ENCODE measurements at regions not wholly inside any gene's neighbourhood (a gene's known extent, or its start where the extent isn't known, plus 50 kb on each side); places are given as distances from the start of the nearest gene placed in this dataset.

DNA sequence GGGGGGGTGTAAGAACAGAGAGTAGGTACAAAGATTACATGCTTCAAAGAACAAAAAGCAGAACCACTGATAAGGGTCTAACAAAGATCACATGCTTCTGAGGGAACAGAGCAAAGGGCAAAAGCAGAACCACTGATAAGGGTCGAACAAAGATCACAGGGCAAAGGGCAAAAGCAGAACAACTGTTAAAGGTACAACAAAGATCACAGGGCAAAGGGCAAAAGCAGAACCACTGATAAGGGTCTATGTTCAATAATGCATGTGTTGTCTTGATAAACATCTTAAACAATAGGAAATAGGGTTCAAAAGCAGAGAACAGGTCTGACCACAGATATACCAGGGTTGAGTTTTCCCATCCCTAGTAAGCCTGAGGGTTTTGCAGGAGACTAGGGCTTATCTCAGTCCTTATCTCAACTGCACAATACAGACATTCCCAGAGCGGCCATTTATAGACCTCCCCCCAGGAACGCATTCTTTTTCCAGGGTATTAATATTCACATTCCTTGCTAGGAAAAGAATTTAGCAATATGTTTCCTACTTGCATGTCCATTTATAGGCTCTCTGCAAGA is 81.9 kb upstream of the PGR start:
- Histone ChIP-seq H3K27me3 (ENCODE audit: insufficient read depth, low read depth, low read length) (no peaks in the 10 kb centered on the region), H2AFZ (ENCODE audit: low read depth, low read length) (no peak overlapping the region)
- TF ChIP-seq SMC3 (conservative IDR thresholded peaks at IDR 0.05; ENCODE audit: poor library complexity) (no peak), TAF1 (IDR thresholded peaks at IDR 0.05; ENCODE audit: low read depth) (no peak), EZH2 (IDR thresholded peaks at IDR 0.05; ENCODE audit: borderline replicate concordance, insufficient read depth, low read length, poor library complexity, severe bottlenecking) (no peak)
- TF ChIP-seq, protein P1, sequence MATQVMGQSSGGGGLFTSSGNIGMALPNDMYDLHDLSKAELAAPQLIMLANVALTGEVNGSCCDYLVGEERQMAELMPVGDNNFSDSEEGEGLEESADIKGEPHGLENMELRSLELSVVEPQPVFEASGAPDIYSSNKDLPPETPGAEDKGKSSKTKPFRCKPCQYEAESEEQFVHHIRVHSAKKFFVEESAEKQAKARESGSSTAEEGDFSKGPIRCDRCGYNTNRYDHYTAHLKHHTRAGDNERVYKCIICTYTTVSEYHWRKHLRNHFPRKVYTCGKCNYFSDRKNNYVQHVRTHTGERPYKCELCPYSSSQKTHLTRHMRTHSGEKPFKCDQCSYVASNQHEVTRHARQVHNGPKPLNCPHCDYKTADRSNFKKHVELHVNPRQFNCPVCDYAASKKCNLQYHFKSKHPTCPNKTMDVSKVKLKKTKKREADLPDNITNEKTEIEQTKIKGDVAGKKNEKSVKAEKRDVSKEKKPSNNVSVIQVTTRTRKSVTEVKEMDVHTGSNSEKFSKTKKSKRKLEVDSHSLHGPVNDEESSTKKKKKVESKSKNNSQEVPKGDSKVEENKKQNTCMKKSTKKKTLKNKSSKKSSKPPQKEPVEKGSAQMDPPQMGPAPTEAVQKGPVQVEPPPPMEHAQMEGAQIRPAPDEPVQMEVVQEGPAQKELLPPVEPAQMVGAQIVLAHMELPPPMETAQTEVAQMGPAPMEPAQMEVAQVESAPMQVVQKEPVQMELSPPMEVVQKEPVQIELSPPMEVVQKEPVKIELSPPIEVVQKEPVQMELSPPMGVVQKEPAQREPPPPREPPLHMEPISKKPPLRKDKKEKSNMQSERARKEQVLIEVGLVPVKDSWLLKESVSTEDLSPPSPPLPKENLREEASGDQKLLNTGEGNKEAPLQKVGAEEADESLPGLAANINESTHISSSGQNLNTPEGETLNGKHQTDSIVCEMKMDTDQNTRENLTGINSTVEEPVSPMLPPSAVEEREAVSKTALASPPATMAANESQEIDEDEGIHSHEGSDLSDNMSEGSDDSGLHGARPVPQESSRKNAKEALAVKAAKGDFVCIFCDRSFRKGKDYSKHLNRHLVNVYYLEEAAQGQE (IDR thresholded peaks at IDR 0.05; ENCODE audit: borderline replicate concordance) = no peak
- TF ChIP-seq, protein P2, sequence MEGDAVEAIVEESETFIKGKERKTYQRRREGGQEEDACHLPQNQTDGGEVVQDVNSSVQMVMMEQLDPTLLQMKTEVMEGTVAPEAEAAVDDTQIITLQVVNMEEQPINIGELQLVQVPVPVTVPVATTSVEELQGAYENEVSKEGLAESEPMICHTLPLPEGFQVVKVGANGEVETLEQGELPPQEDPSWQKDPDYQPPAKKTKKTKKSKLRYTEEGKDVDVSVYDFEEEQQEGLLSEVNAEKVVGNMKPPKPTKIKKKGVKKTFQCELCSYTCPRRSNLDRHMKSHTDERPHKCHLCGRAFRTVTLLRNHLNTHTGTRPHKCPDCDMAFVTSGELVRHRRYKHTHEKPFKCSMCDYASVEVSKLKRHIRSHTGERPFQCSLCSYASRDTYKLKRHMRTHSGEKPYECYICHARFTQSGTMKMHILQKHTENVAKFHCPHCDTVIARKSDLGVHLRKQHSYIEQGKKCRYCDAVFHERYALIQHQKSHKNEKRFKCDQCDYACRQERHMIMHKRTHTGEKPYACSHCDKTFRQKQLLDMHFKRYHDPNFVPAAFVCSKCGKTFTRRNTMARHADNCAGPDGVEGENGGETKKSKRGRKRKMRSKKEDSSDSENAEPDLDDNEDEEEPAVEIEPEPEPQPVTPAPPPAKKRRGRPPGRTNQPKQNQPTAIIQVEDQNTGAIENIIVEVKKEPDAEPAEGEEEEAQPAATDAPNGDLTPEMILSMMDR (IDR thresholded peaks at IDR 0.05; ENCODE audit: poor library complexity, severe bottlenecking) = no peak

DNA sequence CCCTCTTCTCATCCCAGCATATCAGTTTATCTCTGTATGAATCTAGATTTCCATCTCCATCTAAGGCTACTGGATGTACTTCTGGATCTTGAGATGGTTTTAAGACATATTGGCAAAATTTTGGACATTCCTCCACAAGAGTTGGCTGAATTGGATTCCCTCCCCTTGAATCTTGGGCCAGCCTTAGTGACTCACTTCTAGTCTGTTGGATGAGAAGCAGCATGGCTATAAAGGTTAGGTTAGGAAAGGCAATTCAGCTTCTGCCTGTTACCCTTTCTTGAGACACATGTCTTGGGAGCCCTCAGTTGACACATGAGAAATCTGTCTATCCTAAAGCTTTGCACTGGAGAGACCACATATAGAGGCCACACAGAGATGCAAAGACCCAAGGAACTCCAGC is 73.0 kb upstream of the PGR start:
- Histone ChIP-seq H3K36me3 (ENCODE audit: insufficient read depth, low read length) (no peaks in the 10 kb centered on the region), H3K4me3 (ENCODE audit: low read length) (no peak overlapping the region), H3K27me3 (ENCODE audit: insufficient read depth, low read depth, low read length) (no peaks in the 10 kb centered on the region), H3K27ac (ENCODE audit: low read length) (no peak overlapping the region), H2AFZ (ENCODE audit: low read depth, low read length) (no peak overlapping the region), H3K9me3 (ENCODE audit: low read length) (no peaks in the 10 kb centered on the region), H3K9me2 (ENCODE audit: insufficient read depth, low read length) (no peaks in the 10 kb centered on the region), H3K4me2 (ENCODE audit: low read length) (no peak overlapping the region), H4K20me1 (ENCODE audit: insufficient read depth) (no peaks in the 10 kb centered on the region), H3F3A (ENCODE audit: insufficient read depth, low read length, poor library complexity, severe bottlenecking) (no peaks in the 10 kb centered on the region), H3K9ac (ENCODE audit: low read length) (no peak overlapping the region), H3K79me2 (replicated peaks; ENCODE audit: insufficient read depth, low read length) (no peaks in the 10 kb centered on the region)
- TF ChIP-seq, protein P2 (IDR thresholded peaks at IDR 0.05; ENCODE audit: poor library complexity, severe bottlenecking) = no peak
- TF ChIP-seq MXI1 (conservative IDR thresholded peaks at IDR 0.05; ENCODE audit: poor library complexity, severe bottlenecking) (no peak), EZH2 (IDR thresholded peaks at IDR 0.05; ENCODE audit: borderline replicate concordance, insufficient read depth, low read length, poor library complexity, severe bottlenecking) (no peak), EP300 (conservative IDR thresholded peaks at IDR 0.05; ENCODE audit: poor library complexity, severe bottlenecking) (no peak), SMC3 (conservative IDR thresholded peaks at IDR 0.05; ENCODE audit: poor library complexity) (no peak), TAF1 (IDR thresholded peaks at IDR 0.05; ENCODE audit: low read depth) (no peak), RAD21 (conservative IDR thresholded peaks at IDR 0.05) (no peak), POLR2AphosphoS5 (IDR thresholded peaks at IDR 0.05) (no peak)
- TF ChIP-seq, protein P1 (IDR thresholded peaks at IDR 0.05; ENCODE audit: borderline replicate concordance) = no peak

More for the DNA sequence above, 81.9 kb upstream of the PGR start:
- H3K27ac ChIP-seq (ENCODE audit: low read length) = no peak overlapping the region
- no peak overlapping the region for H3K9ac ChIP-seq (ENCODE audit: low read length)
- no peaks in the 10 kb centered on the region for H3K9me2 ChIP-seq (ENCODE audit: insufficient read depth, low read length)
- H3K4me2 ChIP-seq (ENCODE audit: low read length) = no peak overlapping the region
- H3K79me2 ChIP-seq (replicated peaks; ENCODE audit: insufficient read depth, low read length) = no peaks in the 10 kb centered on the region
- H3K36me3 ChIP-seq (ENCODE audit: insufficient read depth, low read length) = no peaks in the 10 kb centered on the region
- no peaks in the 10 kb centered on the region for H3K9me3 ChIP-seq (ENCODE audit: low read length)
- H3K4me3 ChIP-seq (ENCODE audit: low read length) = no peak overlapping the region
- H3F3A ChIP-seq (ENCODE audit: insufficient read depth, low read length, poor library complexity, severe bottlenecking) = no peaks in the 10 kb centered on the region
- H4K20me1 ChIP-seq (ENCODE audit: insufficient read depth) = no peaks in the 10 kb centered on the region

Data from neural cell (in vitro differentiated cells).